IPS DF 6.9 (cell line): ENCODE measurements at regions not wholly inside any gene's neighbourhood (a gene's known extent, or its start where the extent isn't known, plus 50 kb on each side); places are given as distances from the start of the nearest gene placed in this dataset.

Source experiments
- DNase-seq: peaks from one replicate; pipeline ENCODE4 v3.0.0-alpha.2; 2013; ENCODE audit warnings: low read depth, low spot score
- H3K27ac ChIP-seq: one replicate; pipeline ENCODE4 v1.5.1; 2013; ENCODE audit warnings: low read length, control low read depth
- H3K27me3 ChIP-seq: 2 replicates; pipeline ENCODE4 v1.6.1; 2013; ENCODE audit warnings: mild to moderate bottlenecking, low read length; ENCODE audit not compliant: control insufficient read depth, insufficient read depth
- H3K36me3 ChIP-seq: 2 replicates; pipeline ENCODE4 v1.6.1; 2013; ENCODE audit warnings: low read length; ENCODE audit not compliant: control insufficient read depth, insufficient read depth
- H3K4me1 ChIP-seq: 2 replicates; pipeline ENCODE4 v1.6.1; 2013; ENCODE audit warnings: low read length; ENCODE audit not compliant: control insufficient read depth, insufficient read depth
- H3K4me3 ChIP-seq: 2 replicates; pipeline ENCODE4 v1.5.1; 2013; ENCODE audit warnings: mild to moderate bottlenecking, low read length
- H3K9me3 ChIP-seq: 2 replicates; pipeline ENCODE4 v1.6.1; 2013; ENCODE audit warnings: low read length, inconsistent platforms; ENCODE audit not compliant: control insufficient read depth, insufficient read depth
- WGBS: extraction: QIAGEN DNeasy Blood & Tissue Kit; methylation state at CpG from one replicate; pipeline ENCODE4 v1.1.7; 2013; ENCODE audit warnings: mixed read lengths, missing lambda C conversion rate; ENCODE audit not compliant: insufficient read length, insufficient coverage; 5-methylcytosine and 5-hydroxymethylcytosine counted together

DNA sequence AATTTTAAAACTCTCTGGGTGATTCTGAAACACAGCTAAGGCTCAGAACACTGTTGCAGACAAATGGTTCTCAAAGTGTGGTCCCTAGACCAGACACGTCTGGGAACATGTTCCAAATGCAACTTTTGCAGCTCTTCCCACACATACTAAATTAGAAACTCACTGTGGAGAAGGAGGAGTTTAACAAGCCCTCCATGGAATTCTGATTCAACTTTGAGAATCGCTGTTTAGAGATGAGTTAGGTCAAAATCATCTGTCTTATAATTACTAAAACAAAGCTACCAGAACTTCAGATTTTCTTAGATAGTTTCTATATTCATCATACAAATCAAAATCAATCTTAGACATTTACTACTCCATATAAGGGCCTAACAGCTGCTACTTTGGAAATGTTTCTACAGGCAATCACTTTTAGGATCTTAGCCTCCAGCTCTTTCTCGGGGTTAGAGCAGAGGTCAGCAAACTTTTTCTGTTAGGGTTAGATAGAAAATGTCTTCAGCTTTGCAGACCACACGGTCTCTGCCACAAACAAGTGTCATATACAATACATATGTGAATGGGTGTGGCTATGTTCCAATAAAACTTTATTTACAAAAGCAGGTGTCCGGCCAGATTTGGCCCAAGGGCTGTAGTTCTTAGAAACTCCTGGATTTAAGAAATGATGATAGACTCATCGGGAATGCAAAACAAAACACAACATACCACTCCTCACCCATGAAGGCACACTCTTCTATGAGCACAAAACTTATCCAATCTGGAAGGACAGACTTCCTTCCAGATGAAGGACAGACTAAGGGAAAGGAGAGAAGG lies 50.0 kb upstream of the ARHGAP18 start:
- Histone ChIP-seq H3K36me3 (no peaks in the 10 kb centered on the region), H3K27me3 (no peaks in the 10 kb centered on the region), H3K4me3 (no peak overlapping the region), H3K27ac (no peak overlapping the region), H3K4me1 (peaks cover 2% of the 10 kb centered on the region; the same call in 1 of the 2 replicates), H3K9me3 (no peaks in the 10 kb centered on the region)
- no peak for DNase-seq
- no CpG with 5 or more reads among the region's 6 CpGs for WGBS
